HG03457 (cell line): ENCODE measurements at regions not wholly inside any gene's neighbourhood (a gene's known extent, or its start where the extent isn't known, plus 50 kb on each side); places are given as distances from the start of the nearest gene placed in this dataset.
"Not testable (repeated sequence)": the region's sequence is repeated elsewhere in the genome, so short reads cannot be mapped to it uniquely, and the experiment has no call there.

Source experiments
- ATAC-seq: cut with Tn5 transposase; IDR thresholded peaks from one replicate; pipeline ENCODE4 v1.9.1; 2021; ENCODE audit warnings: moderate number of reproducible peaks; ENCODE audit not compliant: unreplicated experiment

DNA sequence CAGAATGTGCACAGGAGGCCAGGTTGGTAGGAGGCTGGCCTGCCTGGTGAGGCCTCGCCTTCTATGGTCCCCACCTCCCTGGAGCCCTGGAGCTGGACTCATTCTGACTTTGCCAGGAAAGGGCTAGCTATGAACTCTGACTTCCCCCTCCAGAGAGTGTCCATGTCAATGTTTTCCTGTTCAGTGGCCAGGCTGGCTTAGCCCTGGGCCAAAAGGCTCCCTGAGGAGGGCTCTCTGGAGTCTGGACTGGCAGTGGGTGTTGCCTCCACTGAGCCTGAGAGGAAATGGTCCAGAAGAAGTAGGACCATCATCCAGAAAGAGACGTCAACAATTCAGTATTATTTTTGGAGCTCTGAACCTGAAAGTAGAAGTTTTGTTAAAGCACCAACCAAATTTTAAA is 178.7 kb downstream of the CHIC2 start:
- no peak for ATAC-seq

GRCh38 chr4:53877096-53877495 is 187.3 kb downstream of the CHIC2 start:
- not testable (repeated sequence) for ATAC-seq

- no peak for ATAC-seq
Observed at GRCh38 chr4:53866055-53866454, 198.3 kb downstream of the CHIC2 start.

- no peak for ATAC-seq
Observed at GRCh38 chr4:53865054-53865453, 199.4 kb downstream of the CHIC2 start.

DNA sequence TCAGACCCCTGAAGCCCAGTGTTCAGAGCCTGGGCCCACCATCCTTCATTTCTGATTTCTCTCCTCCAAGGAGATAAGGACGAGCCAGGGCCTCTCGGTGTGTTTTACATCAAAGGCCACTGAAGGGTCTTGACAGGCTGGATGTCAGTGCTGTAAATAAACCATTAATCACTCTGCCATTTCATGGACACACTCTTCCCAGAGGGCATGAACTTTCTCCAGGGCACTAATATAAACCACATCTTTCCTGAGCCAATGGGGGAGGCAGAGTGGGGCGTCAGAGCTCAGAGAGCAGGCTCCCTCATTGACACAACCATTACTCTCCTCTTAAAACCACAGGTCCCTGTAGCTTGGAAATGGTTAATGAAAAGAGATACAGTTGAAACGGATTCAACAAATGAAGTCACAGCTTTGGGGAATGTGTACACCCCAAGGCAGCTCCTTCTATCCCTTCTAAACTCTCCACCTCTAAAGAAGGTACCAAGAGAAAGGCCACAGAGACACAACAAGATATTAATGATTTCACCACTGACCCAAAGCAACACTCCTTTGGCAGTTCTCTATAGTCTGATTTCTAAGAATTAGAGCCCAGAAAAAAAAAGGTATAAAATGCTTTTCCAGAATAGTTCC is 200.6 kb downstream of the CHIC2 start:
- ATAC-seq, result no peak

DNA sequence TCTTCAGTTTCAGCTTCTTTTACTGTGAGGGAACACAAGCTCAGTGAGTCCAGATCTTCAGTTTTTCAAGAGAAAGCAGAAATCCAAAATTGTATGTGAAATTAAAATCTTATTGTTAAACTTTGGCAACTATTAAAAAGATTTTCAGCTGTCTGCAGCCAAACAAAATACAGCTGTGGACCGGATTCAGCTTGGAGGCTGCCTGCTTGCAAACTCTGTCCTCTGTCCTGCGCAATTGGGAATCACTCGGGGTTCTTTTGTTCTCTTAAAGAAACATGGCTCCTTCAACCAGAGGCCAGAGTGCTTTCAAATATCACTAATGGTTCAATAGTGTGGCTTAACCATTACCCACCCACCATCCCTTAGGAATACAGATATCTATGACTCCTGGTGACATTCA is 201.2 kb downstream of the CHIC2 start:
- no peak for ATAC-seq

DNA sequence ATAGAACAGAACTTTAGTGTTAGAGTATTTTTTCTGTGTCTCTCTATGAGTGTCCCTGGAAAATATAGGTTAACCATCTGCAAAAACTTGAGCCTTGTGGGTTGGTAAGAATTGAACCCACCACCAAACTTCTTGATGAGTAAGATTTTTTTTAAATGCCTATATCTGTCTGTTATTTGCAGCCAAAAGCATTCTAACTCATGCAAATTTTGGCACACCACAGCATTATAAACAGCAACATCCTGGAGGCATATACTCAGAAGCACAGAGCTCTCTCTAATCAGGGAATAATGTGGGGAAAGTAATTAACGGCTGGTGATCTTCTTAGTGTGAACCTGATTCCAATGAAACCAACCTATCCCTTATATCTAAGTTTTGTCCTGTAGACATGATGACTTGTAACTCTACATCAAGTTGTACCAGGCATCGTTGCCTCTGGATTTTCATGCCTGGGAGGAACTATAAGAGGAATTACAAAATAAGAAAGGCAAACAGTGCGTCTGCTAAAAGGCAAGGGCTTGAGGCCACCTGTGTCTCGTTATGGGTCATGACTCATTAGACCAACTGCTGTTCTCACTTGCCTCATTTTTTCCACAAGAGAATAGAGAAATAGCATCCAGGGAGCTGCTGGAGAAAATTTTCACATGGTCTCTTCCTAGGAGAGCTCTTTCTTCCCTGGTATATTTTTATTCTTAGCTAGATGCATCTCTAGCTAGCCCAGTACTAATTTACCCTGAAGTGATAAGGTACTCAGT is 202.4 kb downstream of the CHIC2 start:
- ATAC-seq, result no peak

DNA sequence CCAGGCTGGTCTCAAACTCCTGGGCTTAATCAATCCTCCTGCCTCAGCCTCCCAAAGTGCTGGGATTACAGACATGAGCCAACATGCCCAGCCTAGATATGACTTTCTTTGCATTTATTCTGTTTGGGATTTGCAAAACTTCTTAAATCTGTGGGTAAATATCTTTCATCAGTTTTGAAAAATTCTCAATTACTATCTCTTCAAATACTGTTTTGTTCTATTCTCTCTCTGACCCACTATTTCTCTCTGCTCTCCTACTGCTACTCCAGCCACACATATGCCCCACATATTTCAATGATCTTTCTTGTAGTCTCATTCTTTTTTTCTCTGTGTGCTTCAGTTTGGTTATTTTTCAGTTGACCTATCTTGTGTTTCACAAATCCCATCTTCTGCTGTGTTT is 205.1 kb downstream of the CHIC2 start:
- ATAC-seq, result no peak

GRCh38 chr4:53858744-53859143 is 205.7 kb downstream of the CHIC2 start:
- ATAC-seq, result no peak

DNA sequence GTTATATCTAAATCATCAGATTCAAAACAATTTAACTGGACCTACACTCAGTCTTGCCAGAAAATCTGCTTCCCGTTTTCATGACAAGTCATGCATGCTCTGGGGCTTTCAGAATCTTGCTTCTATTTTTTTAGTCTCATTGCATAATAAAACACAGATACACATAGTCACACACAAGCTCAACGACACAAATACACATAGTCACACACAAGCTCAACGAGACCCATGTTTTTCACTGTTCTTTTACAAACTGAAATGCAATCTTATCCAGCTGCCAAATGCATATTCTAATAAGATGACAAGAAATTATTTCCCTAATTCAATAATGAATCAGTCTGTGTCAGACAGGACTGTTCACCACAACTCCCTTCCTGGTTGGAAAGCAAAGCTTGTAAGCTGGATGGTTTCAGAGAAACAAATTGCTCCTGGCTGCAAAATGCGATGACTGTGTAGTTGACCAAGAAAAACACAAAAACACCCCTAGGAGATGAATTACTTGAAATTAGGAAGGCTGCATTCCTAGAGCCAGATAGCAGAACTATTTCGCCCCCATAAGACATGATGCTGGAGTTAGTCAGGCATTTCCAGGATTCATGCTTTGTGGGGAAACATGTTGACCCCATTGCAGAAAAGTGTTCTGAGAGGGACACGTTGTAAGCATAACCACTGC is 208.7 kb downstream of the CHIC2 start:
- ATAC-seq, result no peak

DNA sequence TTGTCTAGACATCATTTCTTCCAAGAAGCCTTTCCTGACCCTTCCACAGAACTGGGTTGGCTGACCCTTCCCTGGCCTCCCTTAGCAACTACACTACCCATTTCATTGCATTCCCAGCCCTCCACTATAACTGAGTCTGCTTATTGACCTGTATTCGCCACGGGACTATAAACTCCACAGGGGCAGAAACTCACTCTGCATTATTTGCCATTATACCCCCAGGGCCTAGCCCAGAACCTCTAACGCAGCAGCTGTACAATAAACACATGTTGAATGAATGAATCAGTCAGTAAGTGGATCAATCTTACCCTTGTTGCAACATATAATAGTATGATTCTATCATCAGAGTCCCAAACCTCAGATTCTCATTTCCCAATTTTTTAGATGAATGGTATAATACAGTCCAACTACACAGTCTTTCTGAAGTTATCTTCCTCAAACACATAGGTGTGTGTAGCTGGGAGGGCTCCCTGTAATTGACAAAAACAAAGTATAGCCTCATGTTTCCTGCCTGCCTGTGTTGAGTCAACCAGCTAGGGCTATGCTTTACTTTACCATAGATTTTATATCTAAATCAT is 209.3 kb downstream of the CHIC2 start:
- no peak for ATAC-seq

GRCh38 chr4:53852343-53852742 is 212.1 kb downstream of the CHIC2 start:
- no peak for ATAC-seq

- no peak for ATAC-seq
Observed at GRCh38 chr4:53847965-53848364, 216.4 kb downstream of the CHIC2 start.

- no peak for ATAC-seq
Observed at GRCh38 chr4:53844551-53844950, 219.9 kb downstream of the CHIC2 start.

DNA sequence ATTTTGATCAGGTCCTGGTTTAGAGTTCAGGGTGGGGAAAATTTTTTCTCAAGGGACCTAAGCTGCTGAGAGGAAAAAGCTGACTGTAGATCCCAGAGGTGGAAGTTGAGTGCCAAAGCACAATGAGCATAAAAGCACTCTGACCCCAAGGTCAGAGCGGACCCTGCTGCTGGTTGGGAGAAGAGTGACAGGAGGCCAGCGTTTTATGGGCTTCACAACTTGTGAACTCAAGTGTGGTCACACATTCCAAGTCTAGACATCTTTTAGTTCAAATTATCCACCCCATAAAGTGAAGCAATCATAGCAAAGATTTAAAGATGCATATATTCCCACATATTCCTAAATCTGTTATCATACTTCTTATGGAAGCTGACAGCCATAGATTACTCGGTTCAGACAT is 220.3 kb downstream of the CHIC2 start:
- ATAC-seq, result no peak

DNA sequence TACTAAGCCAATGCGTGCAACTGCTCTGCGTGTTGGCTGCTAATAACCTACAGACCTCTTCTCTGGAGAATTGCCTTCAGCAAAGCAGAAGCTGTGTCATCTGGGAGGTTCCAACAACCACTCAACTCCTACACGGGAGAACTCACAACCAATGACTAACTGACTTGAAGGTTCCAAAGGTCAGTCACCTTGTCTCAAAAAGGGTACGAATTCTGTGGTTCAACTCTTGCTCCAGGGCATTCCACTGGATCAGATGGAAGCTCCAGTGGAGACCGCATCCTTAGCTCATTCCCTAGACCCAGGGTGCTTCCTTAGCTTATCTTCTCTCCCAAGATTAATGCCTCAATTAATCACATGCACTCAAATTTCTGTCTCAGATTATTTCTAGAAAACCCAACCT is 222.7 kb downstream of the CHIC2 start:
- no peak for ATAC-seq

- ATAC-seq, result no peak
Observed at GRCh38 chr4:53840643-53841042, 223.8 kb downstream of the CHIC2 start.

GRCh38 chr4:53833302-53834003 is 231.0 kb downstream of the CHIC2 start:
- not testable (repeated sequence) for ATAC-seq

GRCh38 chr4:53832549-53832948 is 231.9 kb downstream of the CHIC2 start:
- no peak for ATAC-seq

DNA sequence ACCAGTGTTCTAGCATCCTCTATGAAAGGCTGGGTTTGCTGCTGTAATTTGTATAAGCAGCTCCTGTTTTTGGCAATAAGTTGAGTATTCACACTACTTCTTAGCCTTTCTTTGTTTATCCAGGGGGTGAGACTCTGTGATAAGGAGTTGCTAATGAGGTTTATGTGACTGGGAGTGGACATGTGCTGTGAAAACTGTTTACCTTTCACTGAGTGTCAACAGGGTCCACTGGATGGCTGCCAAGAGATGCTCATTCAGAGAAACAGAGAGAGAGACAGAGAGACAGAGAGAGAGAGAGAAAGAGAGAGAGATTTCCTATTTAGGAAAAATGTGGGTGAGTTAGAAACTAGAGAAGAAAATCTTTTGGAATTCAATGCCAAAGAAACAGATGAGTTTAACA is 233.9 kb downstream of the CHIC2 start:
- ATAC-seq, result no peak

DNA sequence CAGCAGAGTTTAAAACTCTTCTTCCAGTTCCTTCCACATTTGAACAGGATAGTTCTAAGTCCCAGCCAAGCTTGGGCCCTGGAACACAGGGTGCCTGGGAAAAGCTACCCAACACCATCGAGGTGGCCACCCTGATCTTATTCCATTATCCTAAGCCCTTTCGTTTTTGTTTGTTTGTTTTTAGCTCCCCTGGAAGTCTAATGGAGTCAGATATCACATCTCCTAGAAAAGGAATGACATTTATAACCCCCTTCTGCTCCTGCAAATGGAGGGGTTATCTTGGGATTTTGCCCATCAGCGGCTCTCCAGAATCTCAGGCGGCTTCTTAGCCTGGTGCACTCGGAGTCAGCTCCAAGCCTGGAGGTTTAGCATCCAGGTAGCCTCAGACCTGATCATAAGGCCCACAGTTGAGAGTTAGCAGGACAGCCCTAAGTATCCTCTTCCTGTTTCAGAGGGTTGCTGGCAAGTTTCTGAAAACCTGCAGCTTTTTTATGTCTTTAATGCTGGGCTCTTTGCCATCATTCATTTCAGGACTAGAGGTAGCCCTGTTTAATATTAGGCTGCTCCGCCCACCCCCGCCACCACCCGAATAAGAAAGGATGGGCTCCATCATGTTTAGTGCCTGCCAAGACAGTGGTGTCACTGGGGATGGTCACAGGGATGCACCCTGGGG is 230.0 kb upstream of the LNX1 start:
- ATAC-seq, result no peak
